ENCODE measurements at regions not wholly inside any gene's neighbourhood (a gene's known extent, or its start where the extent isn't known, plus 50 kb on each side); places are given as distances from the start of the nearest gene placed in this dataset.

GRCh38 chr4:159864337-159864736, 761.5 kb downstream of the RAPGEF2 start:
- CTCF ChIA-PET (ENCODE audit: low intra/inter-chr PET ratio, low total read pairs), result no interaction called here
- no peaks in the 10 kb centered on the region for H3K36me3 ChIP-seq (replicated peaks in 1 of 2; ENCODE audit: control insufficient read depth in 1 of 2, insufficient read depth in 2 of 2, low read length in 2 of 2)
- H3K4me1 ChIP-seq (ENCODE audit: insufficient read depth, low read length), result no peaks in the 10 kb centered on the region
- DNase-seq (ENCODE audit: low spot score) (no peak), ATAC-seq (no peak), FAIRE-seq (no peak)
- POLR2A ChIA-PET, result no interaction called here
- H3K79me2 ChIP-seq (ENCODE audit: insufficient read depth, low read length), result no peaks in the 10 kb centered on the region
- in situ Hi-C loops (cut with HindIII; ENCODE audit: extremely low pct_ligation_motif_present, low pct_unique_long_range_greater_than_20kb) (no loop called here), intact Hi-C loops (cut with micrococcal nuclease; ENCODE audit: unreplicated experiment) (no loop called here)
- H4K20me1 ChIP-seq (ENCODE audit: insufficient read depth, low read length), result no peaks in the 10 kb centered on the region
- no peaks in the 10 kb centered on the region for H3K9me3 ChIP-seq (ENCODE audit: low read length)
- H3K4me2 ChIP-seq (ENCODE audit: low read depth, low read length), result no peak overlapping the region
- WGBS (ENCODE audit: low lambda C conversion rate), result 3% methylated on average over 3 of the region's 3 CpGs
- no peak overlapping the region for H3K9ac ChIP-seq (ENCODE audit: insufficient read depth, low read depth, low read length)
- H3K4me3 ChIP-seq (replicated peaks in 1 of 3; ENCODE audit: insufficient read depth in 1 of 3, low read depth in 2 of 3, low read length in 3 of 3), result no peak overlapping the region
- TF ChIP-seq ZNF205 (CRISPR knock-in tag; IDR thresholded peaks at IDR 0.05), result no peak
- TF ChIP-seq DNMT3B (CRISPR knock-in tag; conservative IDR thresholded peaks at IDR 0.05), result no peak
- no peak for TF ChIP-seq ZNF547 (CRISPR knock-in tag; IDR thresholded peaks at IDR 0.05)
- TF ChIP-seq, protein P1, sequence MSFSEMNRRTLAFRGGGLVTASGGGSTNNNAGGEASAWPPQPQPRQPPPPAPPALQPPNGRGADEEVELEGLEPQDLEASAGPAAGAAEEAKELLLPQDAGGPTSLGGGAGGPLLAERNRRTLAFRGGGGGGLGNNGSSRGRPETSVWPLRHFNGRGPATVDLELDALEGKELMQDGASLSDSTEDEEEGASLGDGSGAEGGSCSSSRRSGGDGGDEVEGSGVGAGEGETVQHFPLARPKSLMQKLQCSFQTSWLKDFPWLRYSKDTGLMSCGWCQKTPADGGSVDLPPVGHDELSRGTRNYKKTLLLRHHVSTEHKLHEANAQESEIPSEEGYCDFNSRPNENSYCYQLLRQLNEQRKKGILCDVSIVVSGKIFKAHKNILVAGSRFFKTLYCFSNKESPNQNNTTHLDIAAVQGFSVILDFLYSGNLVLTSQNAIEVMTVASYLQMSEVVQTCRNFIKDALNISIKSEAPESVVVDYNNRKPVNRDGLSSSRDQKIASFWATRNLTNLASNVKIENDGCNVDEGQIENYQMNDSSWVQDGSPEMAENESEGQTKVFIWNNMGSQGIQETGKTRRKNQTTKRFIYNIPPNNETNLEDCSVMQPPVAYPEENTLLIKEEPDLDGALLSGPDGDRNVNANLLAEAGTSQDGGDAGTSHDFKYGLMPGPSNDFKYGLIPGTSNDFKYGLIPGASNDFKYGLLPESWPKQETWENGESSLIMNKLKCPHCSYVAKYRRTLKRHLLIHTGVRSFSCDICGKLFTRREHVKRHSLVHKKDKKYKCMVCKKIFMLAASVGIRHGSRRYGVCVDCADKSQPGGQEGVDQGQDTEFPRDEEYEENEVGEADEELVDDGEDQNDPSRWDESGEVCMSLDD (CRISPR knock-in tag; IDR thresholded peaks at IDR 0.05; ENCODE audit: borderline replicate concordance), result no peak
- TF ChIP-seq MAFK (conservative IDR thresholded peaks at IDR 0.05 in 1 of 2, IDR thresholded peaks at IDR 0.05 in 1 of 2; ENCODE audit: low read length in 2 of 2), result peak; percentile 86 to 93
- TF ChIP-seq MAFF (IDR thresholded peaks at IDR 0.05; ENCODE audit: low read depth, low read length), result peak; percentile 91
- no peak for TF ChIP-seq ZBTB14 (CRISPR knock-in tag; IDR thresholded peaks at IDR 0.05)
- TF ChIP-seq HMG20B (CRISPR knock-in tag; conservative IDR thresholded peaks at IDR 0.05), result no peak
- no peak for TF ChIP-seq ZNF761 (CRISPR knock-in tag; conservative IDR thresholded peaks at IDR 0.05)
- no peak for TF ChIP-seq ZNF746 (CRISPR knock-in tag; IDR thresholded peaks at IDR 0.05)
- TF ChIP-seq ZNF138 (CRISPR knock-in tag; IDR thresholded peaks at IDR 0.05; ENCODE audit: low read depth), result no peak
- TF ChIP-seq, protein P2, sequence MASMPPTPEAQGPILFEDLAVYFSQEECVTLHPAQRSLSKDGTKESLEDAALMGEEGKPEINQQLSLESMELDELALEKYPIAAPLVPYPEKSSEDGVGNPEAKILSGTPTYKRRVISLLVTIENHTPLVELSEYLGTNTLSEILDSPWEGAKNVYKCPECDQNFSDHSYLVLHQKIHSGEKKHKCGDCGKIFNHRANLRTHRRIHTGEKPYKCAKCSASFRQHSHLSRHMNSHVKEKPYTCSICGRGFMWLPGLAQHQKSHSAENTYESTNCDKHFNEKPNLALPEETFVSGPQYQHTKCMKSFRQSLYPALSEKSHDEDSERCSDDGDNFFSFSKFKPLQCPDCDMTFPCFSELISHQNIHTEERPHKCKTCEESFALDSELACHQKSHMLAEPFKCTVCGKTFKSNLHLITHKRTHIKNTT (CRISPR knock-in tag; IDR thresholded peaks at IDR 0.05), result no peak
- TF ChIP-seq GFI1 (CRISPR knock-in tag; IDR thresholded peaks at IDR 0.05; ENCODE audit: borderline replicate concordance), result no peak
- no TSS peak for BruUV-seq (replicated peaks)
- no peaks in the 10 kb centered on the region for H3K27me3 ChIP-seq (ENCODE audit: control insufficient read depth in 1 of 2, insufficient read depth in 2 of 2, low read length in 2 of 2)
- H2AFZ ChIP-seq (ENCODE audit: low read length), result no peak overlapping the region
- H3K27ac ChIP-seq (ENCODE audit: extremely low read length, insufficient read depth, low read length), result no peak overlapping the region
